SK-N-SH (cell line): ENCODE measurements at regions not wholly inside any gene's neighbourhood (a gene's known extent, or its start where the extent isn't known, plus 50 kb on each side); places are given as distances from the start of the nearest gene placed in this dataset.

ENCODE experiments used
- CTCF ChIA-PET: fragments of 300-600, 350-600 bp; formaldehyde crosslinking; extraction: SDS; loops from one replicate; lab custom pipeline; 2021; lab: Yijun Ruan, JAX
- POLR2A ChIA-PET: fragments of 350-600 bp; sonication (Branson Sonifier 250); formaldehyde crosslinking; extraction: SDS; loops from one replicate; lab custom pipeline; 2020; ENCODE audit warnings: antibody characterized with exemption, inconsistent platforms; lab: Yijun Ruan, JAX
- DNase-seq: peaks from one replicate; pipeline ENCODE4 v3.0.0; 2012
- H2AFZ ChIP-seq: fragments of 200-600 bp; sonication (generic); 2 replicates; pipeline ENCODE4 v1.8.1; 2016; ENCODE audit warnings: antibody characterized with exemption, mild to moderate bottlenecking, low read depth
- H3F3A ChIP-seq: fragments of 200-600 bp; sonication (generic); replicated peaks from 2 replicates; pipeline ENCODE3; 2016; ENCODE audit warnings: antibody characterized with exemption, mild to moderate bottlenecking; ENCODE audit not compliant: insufficient read depth
- H3K27ac ChIP-seq, 2 experiments: fragments of 200-500 bp in 1 of 2; fragments of 200-600 bp in 1 of 2; sonication (Bioruptor generic) in 1 of 2; sonication (generic), shearing (Covaris generic) in 1 of 2; 2 replicates each; pipeline versions ENCODE4 v1.5.1 to v1.6.1; 2014 to 2016; ENCODE audit warnings: low read depth in 2 of 2, inconsistent platforms in 1 of 2, low read length in 1 of 2, mild to moderate bottlenecking in 1 of 2, mixed read lengths in 1 of 2
- H3K27me3 ChIP-seq: fragments of 200-600 bp; sonication (generic), shearing (Covaris generic); 2 replicates; pipeline ENCODE4 v1.6.1; 2016; ENCODE audit warnings: mixed run types; ENCODE audit not compliant: insufficient read depth
- H3K36me3 ChIP-seq, 2 experiments: fragments of 200-500 bp in 1 of 2; fragments of 200-600 bp in 1 of 2; sonication (Bioruptor generic) in 1 of 2; sonication (generic) in 1 of 2; replicated peaks in 1 of 2; 2 replicates each; pipeline versions ENCODE3 to v1.5.1; 2014 to 2016; ENCODE audit warnings: low read length in 1 of 2, mild to moderate bottlenecking in 1 of 2; ENCODE audit not compliant: insufficient read depth in 2 of 2, control insufficient read depth in 1 of 2
- H3K4me1 ChIP-seq, 2 experiments: fragments of 200-500 bp in 1 of 2; fragments of 200-600 bp in 1 of 2; sonication (Bioruptor generic) in 1 of 2; sonication (generic), shearing (Covaris generic) in 1 of 2; 2 replicates each; pipeline versions ENCODE4 v1.5.1 to v1.6.1; 2014 to 2016; ENCODE audit warnings: low read depth in 1 of 2, low read length in 1 of 2, mixed run types in 1 of 2; ENCODE audit not compliant: insufficient read depth in 2 of 2, control insufficient read depth in 1 of 2
- H3K4me2 ChIP-seq: fragments of 200-600 bp; sonication (generic), shearing (Covaris generic); 2 replicates; pipeline ENCODE4 v1.6.1; 2017; ENCODE audit warnings: mixed run types
- H3K4me3 ChIP-seq, 2 experiments: fragments of 200-500 bp in 1 of 2; fragments of 200-600 bp in 1 of 2; sonication (Bioruptor generic) in 1 of 2; sonication (generic), shearing (Covaris generic) in 1 of 2; 2 replicates each; pipeline versions ENCODE4 v1.5.1 to v1.8.1; 2014 to 2016; ENCODE audit warnings: low read depth in 2 of 2, inconsistent platforms in 1 of 2, low read length in 1 of 2, mild to moderate bottlenecking in 1 of 2, mixed read lengths in 1 of 2, moderate library complexity in 1 of 2
- H3K79me2 ChIP-seq: fragments of 200-600 bp; sonication (generic); 2 replicates; pipeline ENCODE4 v1.8.1; 2017; ENCODE audit warnings: mild to moderate bottlenecking; ENCODE audit not compliant: insufficient read depth
- H3K9ac ChIP-seq: fragments of 200-600 bp; sonication (generic); 2 replicates; pipeline ENCODE4 v1.6.1; 2017; ENCODE audit warnings: mixed run types
- H3K9me2 ChIP-seq: fragments of 200-600 bp; sonication (generic); 2 replicates; pipeline ENCODE4 v1.6.1; 2017; ENCODE audit warnings: mixed run types
- H3K9me3 ChIP-seq: fragments of 200-600 bp; sonication (generic); 2 replicates; pipeline ENCODE4 v1.6.1; 2017; ENCODE audit warnings: mixed run types, mild to moderate bottlenecking, moderate library complexity
- H4K20me1 ChIP-seq: fragments of 200-600 bp; sonication (generic); 2 replicates; pipeline ENCODE4 v1.6.1; 2017; ENCODE audit warnings: mild to moderate bottlenecking, mixed run types; ENCODE audit not compliant: insufficient read depth
- CHD2 ChIP-seq: fragments of 150-350 bp; IDR thresholded peaks from 2 replicates; pipeline ENCODE4 v1.6.1; 2018; ENCODE audit warnings: low read length; ENCODE audit not compliant: partially characterized antibody
- ELF1 ChIP-seq: IDR thresholded peaks from 2 replicates; pipeline ENCODE4 v1.4.0; 2012
- EP300 ChIP-seq, 2 experiments: IDR thresholded peaks; 2 replicates each; pipeline versions ENCODE4 v1.4.0 to v1.6.1; 2012; ENCODE audit warnings: borderline replicate concordance in 1 of 2, low read depth in 1 of 2, low read length in 1 of 2
- EZH2phosphoT487 ChIP-seq: fragments of 200-600 bp; sonication (generic); IDR thresholded peaks from 2 replicates; pipeline ENCODE4 v1.6.1; 2017; ENCODE audit warnings: low read depth, mixed run types, mild to moderate bottlenecking, antibody characterized with exemption, moderate library complexity, borderline replicate concordance
- FOXM1 ChIP-seq: IDR thresholded peaks from 2 replicates; pipeline ENCODE4 v1.4.0; 2012; ENCODE audit warnings: low read depth, mild to moderate bottlenecking
- GABPA ChIP-seq: IDR thresholded peaks from 2 replicates; pipeline ENCODE4 v1.4.0; 2012; ENCODE audit warnings: low read depth, mild to moderate bottlenecking
- NRF1 ChIP-seq: IDR thresholded peaks from 2 replicates; pipeline ENCODE4 v1.6.1; 2012; ENCODE audit warnings: low read depth, mild to moderate bottlenecking, low read length
- RAD21 ChIP-seq: IDR thresholded peaks from 2 replicates; pipeline ENCODE4 v1.6.1; 2012; ENCODE audit warnings: mild to moderate bottlenecking, low read length
- RFX5 ChIP-seq: IDR thresholded peaks from 2 replicates; pipeline ENCODE4 v1.6.1; 2012; ENCODE audit warnings: mild to moderate bottlenecking, improper control_type of control experiment, low read length
- TAF1 ChIP-seq: IDR thresholded peaks from 2 replicates; pipeline ENCODE4 v1.6.1; 2012; ENCODE audit warnings: low read depth, mild to moderate bottlenecking, low read length, moderate library complexity, borderline replicate concordance
- TCF12 ChIP-seq: IDR thresholded peaks from 2 replicates; pipeline ENCODE4 v1.4.0; 2012
- USF1 ChIP-seq: IDR thresholded peaks from 2 replicates; pipeline ENCODE4 v1.4.0; 2012; ENCODE audit warnings: low read depth, borderline replicate concordance
- YY1 ChIP-seq: IDR thresholded peaks from 2 replicates; pipeline ENCODE4 v1.4.0; 2012; ENCODE audit warnings: low read depth, mild to moderate bottlenecking
- WGBS: methylation state at CpG from one replicate; pipeline ENCODE4 v1.1.6; 2017; ENCODE audit warnings: low lambda C conversion rate; 5-methylcytosine and 5-hydroxymethylcytosine counted together

DNA sequence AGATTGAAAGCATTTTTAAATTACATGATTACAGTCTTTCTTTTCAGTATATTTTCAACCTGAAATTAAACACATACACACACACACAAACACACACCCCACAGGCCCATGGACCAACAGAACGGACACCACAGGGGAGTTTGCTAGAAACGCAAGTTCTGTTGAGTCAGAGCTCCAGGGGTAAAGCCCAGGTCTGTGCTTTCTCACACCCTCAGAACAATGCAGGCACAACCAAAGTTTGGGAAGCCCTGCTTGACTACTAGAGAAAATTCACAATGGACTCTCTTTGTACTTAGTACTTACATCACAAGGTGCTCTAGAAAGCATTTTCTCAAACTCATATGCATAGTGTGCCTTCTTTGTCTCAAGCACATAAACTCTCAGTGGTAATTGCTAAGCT, 704.0 kb upstream of the IGFBP3 start (continued):
- TF ChIP-seq EZH2phosphoT487 (no peak), NRF1 (no peak), GABPA (no peak), RFX5 (no peak)

- Histone ChIP-seq H3K9me2 (no peaks in the 10 kb centered on the region), H3K4me1 (no peaks in the 10 kb centered on the region), H2AFZ (no peak overlapping the region), H4K20me1 (no peaks in the 10 kb centered on the region), H3K79me2 (no peaks in the 10 kb centered on the region), H3K27ac (no peak overlapping the region), H3K36me3 (no peaks in the 10 kb centered on the region), H3K4me3 (no peak overlapping the region), H3K27me3 (no peaks in the 10 kb centered on the region), H3K9ac (no peak overlapping the region), H3K4me2 (no peak overlapping the region)
- WGBS = 68% methylated on average over 2 of the region's 2 CpGs
- POLR2A ChIA-PET = no interaction called here
- CTCF ChIA-PET = interaction anchor here (1.8 kb wide), 1 partner anchor 9 kb away, joined by 6 read pairs; no protein-coding TSS in a partner anchor
- no peak for DNase-seq
- TF ChIP-seq FOXM1 (no peak), TAF1 (no peak), TCF12 (no peak), USF1 (no peak), ELF1 (no peak)
- TF ChIP-seq, all 33 proteins: peak for 0
- Histone ChIP-seq H3F3A (no peaks in the 10 kb centered on the region), H3K9me3 (no peaks in the 10 kb centered on the region)
Measured at GRCh38 chr7:46622251-46622650, 701.2 kb upstream of the IGFBP3 start.

DNA sequence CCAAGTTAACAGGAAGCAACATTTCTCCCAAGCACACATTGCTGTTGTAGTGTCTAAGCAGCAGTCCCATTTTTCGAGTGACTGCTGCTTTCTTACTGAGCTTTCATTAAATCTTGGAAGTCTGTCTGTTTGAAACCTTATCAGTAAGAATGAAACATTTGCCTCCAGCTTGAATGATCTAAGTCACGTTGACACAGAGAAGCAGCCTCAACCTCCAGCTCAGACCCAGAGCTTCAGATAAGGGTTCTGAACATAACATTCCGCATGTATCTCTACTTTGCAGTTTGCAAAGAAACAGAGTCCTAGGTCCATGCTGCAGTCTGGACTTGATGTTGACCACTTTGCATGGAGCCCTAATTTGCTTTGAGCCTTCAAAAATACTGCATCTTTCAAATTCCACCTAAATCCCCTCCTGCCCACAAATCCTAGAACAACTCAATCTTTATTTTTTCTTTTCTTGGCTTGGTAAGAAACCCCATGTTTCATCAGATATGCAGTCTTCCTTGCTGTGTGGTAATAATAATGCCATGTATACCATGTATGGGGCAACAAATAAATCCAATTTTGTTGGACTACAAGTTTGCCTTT, 698.7 kb upstream of the IGFBP3 start:
- ChIA-PET CTCF (no interaction called here), POLR2A (no interaction called here)
- H3K9me3 ChIP-seq = no peaks in the 10 kb centered on the region
- no peaks in the 10 kb centered on the region for H3F3A ChIP-seq
- no peak overlapping the region for H3K4me3 ChIP-seq
- H3K9ac ChIP-seq = no peak overlapping the region
- WGBS = 66% methylated on average over 3 of the region's 3 CpGs
- no peak overlapping the region for H3K4me2 ChIP-seq
- H3K9me2 ChIP-seq = no peaks in the 10 kb centered on the region
- no peak overlapping the region for H2AFZ ChIP-seq
- H3K79me2 ChIP-seq = no peaks in the 10 kb centered on the region
- H3K27me3 ChIP-seq = no peaks in the 10 kb centered on the region
- TF ChIP-seq ELF1 = no peak
- TF ChIP-seq FOXM1 = no peak
- no peak for TF ChIP-seq YY1
- no peak for TF ChIP-seq EP300 (IDR thresholded peaks at IDR 0.05; ENCODE audit: borderline replicate concordance in 1 of 2, low read depth in 1 of 2, low read length in 1 of 2)
- no peak for TF ChIP-seq EZH2phosphoT487
- TF ChIP-seq TAF1 = no peak
- no peak for TF ChIP-seq RAD21
- no peak for TF ChIP-seq CHD2
- H3K4me1 ChIP-seq = no peaks in the 10 kb centered on the region
- H3K36me3 ChIP-seq = no peaks in the 10 kb centered on the region
- no peak overlapping the region for H3K27ac ChIP-seq
- DNase-seq = no peak
- no peaks in the 10 kb centered on the region for H4K20me1 ChIP-seq
